NK-92 treated with Interleukin-12 subunit alpha and Interleukin-12 subunit beta, amount 100 ng/mL, for 24 hours (cell line): ENCODE measurements at regions not wholly inside any gene's neighbourhood (a gene's known extent, or its start where the extent isn't known, plus 50 kb on each side); places are given as distances from the start of the nearest gene placed in this dataset.

Source experiments
- DNase-seq: peaks from one replicate; lab custom pipeline; 2025; lab: John Stamatoyannopoulos, UW

- DNase-seq = no peak
Measured at GRCh38 chr13:59120297-59120843, 1043.4 kb downstream of the DIAPH3 start.

GRCh38 chr13:59121507-59121906 lies 1042.2 kb downstream of the DIAPH3 start:
- DNase-seq = no peak

GRCh38 chr13:59126474-59126873 lies 1037.3 kb downstream of the DIAPH3 start:
- DNase-seq = no peak

GRCh38 chr13:59133903-59134302 lies 1029.8 kb downstream of the DIAPH3 start:
- DNase-seq = no peak

- DNase-seq = no peak
Measured at GRCh38 chr13:59144700-59145099, 1019.0 kb downstream of the DIAPH3 start.

- no peak for DNase-seq
Measured at GRCh38 chr13:59145381-59145780, 1018.3 kb downstream of the DIAPH3 start.

- no peak for DNase-seq
Measured at GRCh38 chr13:59157181-59157580, 1006.5 kb downstream of the DIAPH3 start.

GRCh38 chr13:59166174-59166573 lies 997.6 kb downstream of the DIAPH3 start:
- DNase-seq = no peak

GRCh38 chr13:59172076-59172475 lies 991.7 kb downstream of the DIAPH3 start:
- DNase-seq = no peak

GRCh38 chr13:59176775-59177174 lies 987.0 kb downstream of the DIAPH3 start:
- no peak for DNase-seq

GRCh38 chr13:59178344-59178743 lies 985.4 kb downstream of the DIAPH3 start:
- DNase-seq = no peak

- no peak for DNase-seq
Measured at GRCh38 chr13:59182241-59182640, 981.5 kb downstream of the DIAPH3 start.

GRCh38 chr13:59197397-59197796 lies 966.3 kb downstream of the DIAPH3 start:
- DNase-seq = no peak

GRCh38 chr13:59201841-59202240 lies 961.9 kb downstream of the DIAPH3 start:
- DNase-seq = no peak

GRCh38 chr13:59203855-59204254 lies 959.9 kb downstream of the DIAPH3 start:
- no peak for DNase-seq

GRCh38 chr13:59205501-59205900 lies 958.2 kb downstream of the DIAPH3 start:
- no peak for DNase-seq

GRCh38 chr13:59208405-59209195 lies 955.1 kb downstream of the DIAPH3 start:
- no peak for DNase-seq

- DNase-seq = no peak
Measured at GRCh38 chr13:59210543-59210942, 953.2 kb downstream of the DIAPH3 start.

GRCh38 chr13:59211606-59212005 lies 952.1 kb downstream of the DIAPH3 start:
- DNase-seq = no peak

- DNase-seq = no peak
Measured at GRCh38 chr13:59229401-59229800, 934.3 kb downstream of the DIAPH3 start.

GRCh38 chr13:59229861-59230260 lies 933.9 kb downstream of the DIAPH3 start:
- DNase-seq = no peak

GRCh38 chr13:59230484-59231264 lies 933.1 kb downstream of the DIAPH3 start:
- DNase-seq = no peak

- no peak for DNase-seq
Measured at GRCh38 chr13:59236309-59236919, 927.3 kb downstream of the DIAPH3 start.
